ENCODE measurements at regions not wholly inside any gene's neighbourhood (a gene's known extent, or its start where the extent isn't known, plus 50 kb on each side); places are given as distances from the start of the nearest gene placed in this dataset.

DNA sequence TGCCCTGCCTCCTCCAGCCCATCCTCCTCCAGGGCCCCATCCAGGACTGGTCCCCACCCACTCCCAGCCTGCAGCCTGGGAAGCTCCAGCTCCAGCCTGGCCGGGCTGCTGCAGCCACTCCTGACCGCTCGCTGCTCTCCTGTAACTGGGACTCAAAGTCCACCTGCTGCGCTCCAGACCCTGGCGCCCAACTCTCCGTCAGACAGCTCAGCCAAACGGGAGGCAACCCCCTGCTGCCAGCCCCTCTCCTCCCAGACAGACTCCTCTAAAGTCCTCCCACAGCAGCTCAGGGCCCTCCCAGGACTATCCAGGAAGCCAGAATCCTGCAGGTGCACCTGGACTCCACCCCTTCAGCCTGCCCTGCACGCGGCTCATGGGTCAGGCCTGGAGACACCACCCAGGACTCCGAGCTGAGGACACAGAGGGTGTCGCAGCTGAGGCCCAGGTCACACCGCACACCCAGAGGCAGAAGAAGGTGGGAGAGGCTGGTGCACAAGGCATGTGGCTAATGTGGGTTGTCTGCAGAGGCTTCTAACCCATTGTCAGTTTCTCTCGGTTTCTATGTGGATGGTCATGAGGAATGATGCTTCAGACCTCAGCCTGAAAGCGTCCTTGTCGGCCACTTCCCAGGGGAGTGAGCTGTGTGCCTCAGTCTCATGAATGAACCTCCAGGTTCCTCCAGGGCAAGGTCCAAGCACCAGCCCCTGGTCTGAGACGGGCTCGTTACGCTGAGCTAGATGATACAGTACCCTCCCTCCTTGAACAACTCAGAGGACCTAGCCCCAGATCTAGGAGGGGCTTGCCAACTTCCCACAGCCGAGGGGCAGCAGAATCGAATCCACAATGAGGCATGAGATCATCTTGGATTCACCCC lies 1514.8 kb downstream of the TBC1D22A start:
- no peak for DNase-seq

DNA sequence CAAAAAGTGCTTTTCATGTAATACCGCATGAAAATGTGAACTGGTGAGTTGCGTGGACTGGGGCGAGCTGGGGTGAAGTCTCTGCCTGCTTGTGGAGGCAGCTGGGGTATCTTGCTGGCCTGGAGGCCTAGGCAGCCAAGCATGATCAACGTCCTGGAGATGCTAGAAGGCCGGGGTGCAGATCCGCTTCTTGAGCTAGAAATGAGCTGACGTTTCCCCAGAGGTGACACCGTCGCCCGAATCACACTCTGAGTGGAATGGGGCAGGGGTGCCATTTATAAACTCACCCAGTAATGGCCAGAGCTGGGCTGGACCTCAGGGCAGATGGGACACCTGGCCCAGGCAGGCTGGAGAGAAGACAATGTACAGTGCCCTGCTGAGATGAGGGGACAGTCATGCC lies 1513.0 kb downstream of the TBC1D22A start:
- no peak for DNase-seq

GRCh38 chr22:48270731-48271130 lies 1508.3 kb downstream of the TBC1D22A start:
- no peak for DNase-seq

GRCh38 chr22:48268771-48269552 lies 1506.5 kb downstream of the TBC1D22A start:
- no peak for DNase-seq

DNA sequence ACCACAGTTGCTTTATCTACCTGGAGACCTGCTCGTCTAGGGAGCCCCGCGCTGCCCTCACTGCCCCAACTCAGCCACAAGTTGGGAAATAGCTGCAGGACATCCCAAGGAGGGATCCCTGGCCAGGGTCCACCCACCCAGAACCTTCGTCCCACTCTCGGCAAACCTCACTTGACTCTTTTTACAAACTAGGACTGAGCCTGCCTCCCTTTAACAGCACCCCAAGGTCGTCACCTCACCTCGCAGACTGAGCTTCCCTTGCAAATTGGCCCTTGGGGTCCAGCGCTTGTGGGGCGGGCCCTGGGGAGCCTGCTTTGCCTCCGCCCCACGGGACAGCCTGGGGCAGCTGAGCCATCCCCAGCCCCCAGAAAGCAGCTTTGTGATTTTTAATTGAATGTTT lies 1505.8 kb downstream of the TBC1D22A start:
- DNase-seq, result no peak

DNA sequence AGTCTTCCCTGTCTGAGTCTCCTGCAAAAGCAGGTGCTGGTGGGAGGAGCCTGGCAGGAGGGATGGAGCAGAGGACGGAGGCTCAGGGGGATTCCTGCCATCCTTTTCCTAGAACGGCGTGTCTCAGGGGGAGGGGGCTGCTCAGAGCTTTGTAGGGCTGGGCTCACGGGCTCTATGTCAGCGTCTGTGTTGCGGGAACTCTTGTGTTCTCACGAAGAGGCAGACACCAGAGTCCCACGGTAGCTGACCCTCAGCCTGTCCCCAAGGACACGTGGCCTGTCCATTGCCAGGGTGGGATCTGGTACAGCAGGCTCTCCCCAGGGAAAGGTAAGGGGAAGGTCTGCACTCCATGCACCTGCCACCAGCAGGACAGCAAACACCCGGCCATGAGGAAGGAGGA lies 1505.2 kb downstream of the TBC1D22A start:
- DNase-seq, result no peak

DNA sequence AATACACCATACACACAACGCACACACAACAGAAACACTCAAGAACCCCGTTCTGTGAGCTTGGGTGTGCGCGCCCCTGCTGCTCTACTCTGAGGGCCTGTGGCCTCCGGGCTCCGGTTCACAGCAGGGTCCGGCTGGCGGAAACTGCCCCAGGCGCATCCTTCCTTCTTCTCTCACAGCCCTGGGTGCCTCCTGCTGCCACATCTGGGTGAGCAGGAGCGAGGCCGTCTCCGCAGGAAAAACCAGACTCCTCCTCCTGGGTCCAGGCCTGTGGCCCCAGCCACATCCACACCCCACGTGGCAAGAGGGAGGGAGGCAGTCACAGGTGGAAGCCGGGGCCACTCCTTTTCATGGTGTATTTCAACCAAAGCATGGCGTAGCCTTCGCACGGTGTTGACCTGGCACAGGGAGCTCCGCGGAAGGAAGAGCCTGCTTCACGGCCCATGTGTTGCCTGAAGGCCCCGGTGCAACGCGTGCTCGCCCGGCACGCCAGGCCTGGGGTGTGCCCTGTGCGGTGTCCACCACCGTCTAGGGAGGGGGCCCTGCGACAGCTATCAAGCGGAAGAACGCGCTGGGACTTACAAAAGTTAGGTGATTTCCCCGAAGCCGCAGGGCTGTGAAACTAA lies 1502.7 kb downstream of the TBC1D22A start:
- DNase-seq, result no peak

DNA sequence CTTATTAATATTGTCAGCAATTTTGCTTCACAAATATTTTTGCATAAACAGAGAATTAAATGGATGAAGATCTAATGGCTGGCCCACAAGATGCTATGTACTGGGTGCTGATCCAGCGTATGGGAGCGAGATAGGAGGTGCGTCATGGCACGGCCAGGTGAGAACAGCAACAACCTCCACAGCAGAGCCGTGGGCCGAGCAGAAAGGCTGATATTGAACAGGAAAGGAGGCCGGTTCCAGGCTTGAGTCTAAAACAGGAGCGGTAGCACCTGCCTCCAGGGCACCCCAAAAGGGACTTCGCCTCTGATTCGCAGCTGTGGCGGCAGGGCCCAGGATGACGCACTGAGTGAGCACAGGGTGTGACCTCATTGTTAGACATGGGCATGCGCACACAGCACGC lies 1502.1 kb downstream of the TBC1D22A start:
- DNase-seq, result no peak

GRCh38 chr22:48263791-48264351 lies 1501.4 kb downstream of the TBC1D22A start:
- DNase-seq, result no peak

GRCh38 chr22:48263431-48263765 lies 1500.9 kb downstream of the TBC1D22A start:
- no peak for DNase-seq

- DNase-seq, result no peak
These were observed 1500.4 kb downstream of the TBC1D22A start for GRCh38 chr22:48262596-48263430.

GRCh38 chr22:48261706-48262105 lies 1499.3 kb downstream of the TBC1D22A start:
- no peak for DNase-seq

DNA sequence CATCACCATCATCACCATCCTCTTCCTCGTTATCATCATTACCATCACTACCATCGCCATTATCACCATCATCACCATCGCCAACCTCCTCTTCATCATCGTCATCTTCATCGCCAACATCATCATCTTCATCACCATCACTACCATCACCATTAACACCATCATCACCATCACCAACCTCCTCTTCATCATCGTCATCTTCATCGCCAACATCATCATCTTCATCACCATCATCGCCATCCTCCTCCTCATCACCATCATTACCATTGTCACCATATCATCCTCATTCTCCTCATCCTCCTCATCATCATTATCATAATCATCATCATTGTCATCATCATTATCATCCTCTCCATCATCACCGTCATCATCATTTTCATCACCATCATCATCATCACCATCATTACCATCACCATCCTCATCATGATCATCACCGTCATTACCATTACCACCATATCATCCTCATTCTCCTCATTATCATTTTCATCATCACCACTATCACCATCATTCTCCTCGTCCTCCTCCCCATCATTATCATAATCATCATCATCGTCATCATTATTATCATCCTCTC lies 1498.7 kb downstream of the TBC1D22A start:
- DNase-seq, result no peak

GRCh38 chr22:48259991-48260670 lies 1497.7 kb downstream of the TBC1D22A start:
- no peak for DNase-seq

- no peak for DNase-seq
These were observed 1496.4 kb downstream of the TBC1D22A start for GRCh38 chr22:48258811-48259210.

GRCh38 chr22:48258064-48258701 lies 1495.7 kb downstream of the TBC1D22A start:
- DNase-seq, result no peak

- DNase-seq, result no peak
These were observed 1495.2 kb downstream of the TBC1D22A start for GRCh38 chr22:48257685-48258055.

GRCh38 chr22:48256776-48257684 lies 1494.6 kb downstream of the TBC1D22A start:
- no peak for DNase-seq

DNA sequence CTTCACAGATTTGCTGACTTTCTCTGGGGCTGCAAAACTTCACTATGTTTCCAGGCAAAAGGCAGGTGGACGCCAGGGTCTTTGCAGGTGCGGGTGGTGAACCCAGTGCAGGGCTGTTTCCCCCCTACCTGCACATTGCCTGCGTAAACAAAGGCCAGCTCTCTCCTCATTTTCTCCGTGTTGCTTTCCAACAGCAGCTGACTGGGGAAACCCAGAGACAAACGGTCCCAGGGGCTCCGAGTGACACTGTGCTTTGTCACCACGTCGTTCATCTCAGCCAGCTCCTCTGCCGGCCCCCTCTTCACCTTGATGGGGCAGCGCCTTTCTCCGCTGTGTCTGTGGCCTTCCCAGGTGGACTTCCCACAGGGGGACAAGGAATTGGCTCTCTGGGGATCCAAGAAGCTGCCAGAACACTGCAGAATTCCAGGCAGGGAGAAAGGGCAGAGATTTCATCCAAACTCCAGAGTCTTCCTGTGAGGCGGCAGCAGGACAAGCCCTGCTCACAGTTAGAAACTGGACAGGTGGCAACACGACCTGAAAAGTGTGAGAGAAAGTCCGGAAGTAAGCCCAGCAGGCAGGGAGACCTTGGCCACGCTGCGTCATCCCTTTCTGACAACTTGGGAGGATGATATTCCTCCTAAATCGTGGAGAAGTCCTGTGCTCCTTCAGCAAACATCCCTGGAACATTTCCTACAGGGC lies 1493.7 kb downstream of the TBC1D22A start:
- DNase-seq, result no peak
